Stimulated activated CD4-positive, alpha-beta T cell treated with anti-CD3 and anti-CD28 coated beads, Interleukin-2, amount 100 ng/mL, for 48 hours (primary cell): ENCODE measurements at regions not wholly inside any gene's neighbourhood (a gene's known extent, or its start where the extent isn't known, plus 50 kb on each side); places are given as distances from the start of the nearest gene placed in this dataset.

Source experiments
- DNase-seq, 2 donors: peaks; one replicate each; pipeline ENCODE4 v3.0.0-alpha.2; 2020

DNA sequence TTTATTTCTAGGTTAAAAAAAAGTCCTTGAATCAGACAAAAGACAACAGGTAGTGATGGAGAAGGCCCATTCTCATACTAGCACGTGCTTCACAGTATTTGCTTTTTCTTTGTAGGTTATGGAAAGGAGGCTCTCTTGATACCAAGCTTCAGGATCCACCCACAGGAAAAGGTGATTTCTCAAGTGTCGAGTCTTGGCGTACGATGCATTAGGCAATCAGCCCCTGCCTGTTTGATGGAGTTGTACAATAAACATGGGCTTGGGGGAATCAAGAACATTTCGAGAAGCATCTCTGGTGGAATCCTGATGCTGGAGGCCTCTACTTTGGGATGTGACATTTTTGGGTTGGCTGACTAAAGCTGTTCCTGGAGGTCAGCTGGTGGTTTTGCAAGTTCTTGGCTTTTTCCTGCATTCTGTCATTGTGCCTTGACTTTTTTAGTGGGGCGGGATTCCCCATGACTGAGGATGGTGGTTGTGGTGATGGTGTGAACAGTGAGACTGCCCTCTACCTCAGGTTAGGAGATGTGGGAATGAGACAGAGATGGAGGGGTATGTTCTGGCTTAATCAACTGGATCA lies 231.5 kb upstream of the SPRED2 start:
- DNase-seq, result no peak

DNA sequence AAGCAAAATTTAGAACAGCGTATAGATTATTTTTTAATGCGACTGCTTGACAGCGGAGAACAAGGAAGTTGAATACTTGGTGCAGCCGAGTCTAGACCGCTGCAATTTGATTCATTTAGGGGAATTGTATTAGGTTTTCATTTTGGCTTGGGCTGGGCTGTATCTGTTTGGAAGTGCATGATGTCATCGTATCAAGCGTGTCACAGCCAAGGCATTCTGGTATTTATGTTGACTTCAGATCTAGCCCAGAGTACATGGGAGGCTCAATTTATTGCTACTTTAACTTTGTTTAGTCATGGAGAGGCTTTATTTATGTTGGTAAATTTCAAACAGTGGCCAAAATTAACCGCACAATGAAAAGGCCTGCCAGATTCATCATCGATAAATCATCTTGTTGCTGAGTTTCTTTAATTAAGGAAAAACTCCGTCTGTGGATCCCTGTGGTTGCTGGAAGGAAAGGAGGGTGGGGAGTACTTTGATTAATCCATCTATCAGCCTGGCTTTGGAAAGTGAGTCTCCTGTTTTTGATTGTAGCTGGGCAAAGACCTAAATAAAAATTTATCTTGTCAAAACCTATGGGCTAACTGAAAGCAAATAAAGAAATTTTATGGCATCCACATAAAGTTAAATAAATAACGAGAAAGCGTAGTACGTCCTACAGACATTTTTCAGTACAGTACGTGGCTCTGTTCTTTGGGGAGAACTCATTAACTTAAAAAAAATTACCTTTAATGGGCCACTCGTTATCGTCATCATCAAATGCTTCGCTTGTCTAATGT lies 230.4 kb upstream of the SPRED2 start:
- no peak for DNase-seq

DNA sequence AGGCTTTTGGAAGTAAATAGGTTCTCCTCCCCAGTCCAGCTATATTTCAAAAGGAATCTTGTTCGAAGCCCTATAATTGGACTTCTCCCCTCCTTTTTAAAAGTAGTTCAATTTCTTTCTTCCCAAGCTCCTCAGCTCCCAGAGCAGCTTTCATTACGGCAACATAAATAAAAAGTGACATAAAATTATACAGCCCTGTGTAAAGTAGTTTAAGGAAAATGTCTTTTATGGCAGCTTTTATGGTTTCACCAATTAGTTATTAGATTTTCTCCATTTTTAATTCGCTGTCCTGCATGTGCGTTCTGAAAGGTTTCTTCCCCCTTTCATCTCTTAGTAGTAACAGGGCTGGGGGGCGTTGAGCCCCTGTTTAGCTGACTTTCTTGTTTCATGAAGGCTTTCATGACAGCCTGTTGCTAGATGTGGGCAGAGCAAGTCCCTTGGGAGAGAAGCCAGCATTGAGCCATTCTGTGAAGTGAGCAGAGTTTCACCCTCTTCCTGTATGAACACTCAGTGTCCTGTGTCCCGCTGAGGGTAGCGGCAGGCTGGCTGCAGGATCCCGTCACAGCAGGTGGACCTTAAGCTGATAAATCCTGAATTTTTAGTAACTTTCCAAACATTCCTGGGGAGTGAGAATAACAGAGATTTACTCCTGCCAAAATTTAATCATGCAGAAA lies 229.7 kb upstream of the SPRED2 start:
- DNase-seq, result no peak

DNA sequence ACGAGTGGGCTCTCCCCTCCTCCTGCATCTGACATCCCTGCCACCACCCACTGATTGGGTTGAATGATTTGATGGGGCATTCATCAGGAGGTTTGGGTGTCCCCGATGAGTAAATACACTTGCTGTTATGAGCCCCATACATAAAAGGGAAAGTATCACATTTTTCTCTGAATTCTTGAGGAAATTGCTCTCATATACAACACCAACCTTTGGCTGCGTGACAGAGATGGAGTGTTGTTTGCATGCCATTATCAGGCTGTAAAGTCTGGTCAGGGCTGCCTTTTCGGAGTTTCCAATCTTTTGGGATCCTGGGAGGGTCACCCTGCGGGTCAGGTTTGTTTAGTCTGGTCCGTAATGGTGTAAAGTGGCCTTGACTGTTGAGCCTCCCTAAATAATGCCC lies 227.9 kb upstream of the SPRED2 start:
- DNase-seq, result no peak

DNA sequence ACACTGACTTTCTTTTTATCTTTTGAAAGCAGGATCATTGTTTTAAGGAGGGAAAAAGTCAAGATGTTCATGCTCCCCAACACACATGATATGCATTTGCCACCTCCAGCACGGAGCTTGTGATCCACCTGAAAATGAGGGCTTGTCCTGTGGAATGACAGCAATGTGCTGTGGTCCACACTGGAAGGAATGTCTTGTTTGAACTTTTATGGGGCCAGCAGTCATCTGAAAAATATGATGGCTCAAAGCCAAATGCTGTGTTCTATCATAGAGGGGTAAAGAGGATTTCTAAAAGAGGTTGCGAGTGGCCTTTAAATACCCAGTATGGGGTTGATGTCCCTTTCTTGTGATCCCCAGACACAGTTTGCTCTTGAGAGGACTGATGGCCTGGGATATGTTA lies 226.5 kb upstream of the SPRED2 start:
- no peak for DNase-seq

DNA sequence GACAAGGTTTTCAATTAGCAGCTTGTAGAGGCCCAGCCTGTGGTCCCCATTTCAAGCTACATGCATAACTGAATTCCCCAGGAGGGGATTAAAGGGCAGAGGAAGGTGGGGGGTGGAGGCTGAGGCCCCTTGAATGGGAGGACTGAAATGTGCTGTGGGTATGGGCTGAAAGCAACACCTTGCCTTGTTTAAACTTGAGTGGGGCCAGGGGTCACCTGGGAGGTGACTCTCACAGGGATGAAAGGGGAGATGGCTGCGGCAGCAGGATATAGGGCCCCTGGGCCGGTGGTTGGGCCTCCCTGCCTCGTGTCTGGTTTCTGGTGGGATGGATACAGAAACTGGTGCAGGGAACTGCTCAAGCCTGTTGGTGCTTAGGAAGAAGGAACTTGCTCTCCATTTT lies 225.9 kb upstream of the SPRED2 start:
- DNase-seq, result no peak

DNA sequence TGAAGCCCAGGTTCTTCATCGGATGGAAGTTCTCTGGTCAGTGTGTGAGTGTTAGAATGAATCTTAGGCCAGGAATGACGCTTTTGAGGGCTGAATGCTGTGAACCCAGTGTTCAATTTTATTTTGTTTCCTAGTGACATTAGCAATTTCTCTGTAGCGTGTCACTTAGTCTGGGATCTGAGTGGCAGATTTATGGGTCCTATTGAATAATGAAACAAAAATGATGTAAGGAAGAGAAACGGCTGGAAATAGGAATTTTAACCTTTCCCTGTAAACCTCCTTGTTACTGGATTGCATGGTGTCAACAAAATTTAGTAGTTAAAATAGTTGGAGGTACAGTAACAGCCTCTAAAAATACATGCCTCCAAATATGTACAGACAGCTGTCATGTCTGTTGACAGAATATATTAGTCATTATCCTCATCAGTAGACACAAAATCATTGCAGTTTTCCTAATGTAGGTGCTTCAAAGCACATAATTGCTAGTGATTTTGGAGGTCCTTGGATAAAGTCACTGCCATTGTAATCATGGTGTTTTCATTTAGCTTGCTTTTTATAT lies 223.8 kb upstream of the SPRED2 start:
- no peak for DNase-seq

DNA sequence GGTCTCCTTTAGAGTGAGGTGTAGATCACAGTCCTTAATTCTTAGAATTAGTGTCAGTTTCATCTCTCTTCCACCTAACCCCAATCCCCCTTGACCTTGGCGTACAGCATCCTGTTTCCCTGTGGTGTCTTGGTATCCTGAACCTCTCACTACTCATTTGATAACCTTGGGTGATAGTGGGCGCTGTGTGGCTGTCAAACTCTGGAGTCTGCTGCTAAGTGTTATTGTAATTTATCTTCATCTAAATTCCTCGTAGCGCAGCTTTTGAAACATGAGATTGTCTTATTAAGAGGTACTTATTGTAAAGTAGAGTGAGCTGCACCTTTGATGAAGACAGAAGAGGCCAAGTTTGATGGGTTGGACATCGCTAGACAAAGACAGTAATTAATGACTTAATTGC lies 222.6 kb upstream of the SPRED2 start:
- no peak for DNase-seq

DNA sequence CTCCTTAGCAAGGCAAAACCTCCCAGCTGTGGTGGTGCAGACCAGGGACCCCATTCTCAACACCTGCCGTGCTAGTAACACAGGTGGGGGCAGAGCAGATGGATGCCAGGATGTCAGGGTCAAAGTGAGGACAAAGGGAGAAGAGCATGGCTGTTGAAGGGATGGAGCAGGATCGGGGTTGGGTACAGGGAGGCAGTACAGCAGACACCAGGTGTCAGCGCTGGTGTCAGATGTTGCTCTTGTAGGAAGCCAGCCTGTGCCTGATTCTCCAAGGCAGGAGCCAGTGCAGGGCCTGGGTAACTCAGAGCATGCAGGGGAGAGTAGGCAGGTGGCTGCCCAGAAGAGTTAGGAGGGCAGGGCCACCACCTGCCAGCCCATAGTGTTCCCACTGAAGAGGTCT lies 222.1 kb upstream of the SPRED2 start:
- DNase-seq, result no peak

DNA sequence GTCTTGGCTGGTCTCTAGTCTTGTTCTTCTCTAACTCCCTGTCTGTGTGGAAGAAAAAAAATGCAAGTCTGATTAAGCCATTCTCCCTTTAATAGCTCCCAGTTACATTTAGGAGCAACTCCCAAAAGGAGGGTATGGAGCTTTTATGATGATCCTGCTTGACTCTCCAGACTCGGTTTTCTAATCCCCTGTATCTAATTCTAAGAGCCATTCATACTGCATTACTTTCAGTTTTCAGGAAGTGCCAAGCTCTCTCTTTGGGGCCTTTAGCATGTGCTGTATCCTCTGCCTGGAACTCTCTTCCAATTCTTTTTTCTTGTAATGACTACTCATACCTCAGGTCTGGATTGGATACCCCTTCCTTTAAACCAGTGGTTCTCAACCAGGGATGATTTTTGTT lies 219.7 kb upstream of the SPRED2 start:
- DNase-seq, result no peak

DNA sequence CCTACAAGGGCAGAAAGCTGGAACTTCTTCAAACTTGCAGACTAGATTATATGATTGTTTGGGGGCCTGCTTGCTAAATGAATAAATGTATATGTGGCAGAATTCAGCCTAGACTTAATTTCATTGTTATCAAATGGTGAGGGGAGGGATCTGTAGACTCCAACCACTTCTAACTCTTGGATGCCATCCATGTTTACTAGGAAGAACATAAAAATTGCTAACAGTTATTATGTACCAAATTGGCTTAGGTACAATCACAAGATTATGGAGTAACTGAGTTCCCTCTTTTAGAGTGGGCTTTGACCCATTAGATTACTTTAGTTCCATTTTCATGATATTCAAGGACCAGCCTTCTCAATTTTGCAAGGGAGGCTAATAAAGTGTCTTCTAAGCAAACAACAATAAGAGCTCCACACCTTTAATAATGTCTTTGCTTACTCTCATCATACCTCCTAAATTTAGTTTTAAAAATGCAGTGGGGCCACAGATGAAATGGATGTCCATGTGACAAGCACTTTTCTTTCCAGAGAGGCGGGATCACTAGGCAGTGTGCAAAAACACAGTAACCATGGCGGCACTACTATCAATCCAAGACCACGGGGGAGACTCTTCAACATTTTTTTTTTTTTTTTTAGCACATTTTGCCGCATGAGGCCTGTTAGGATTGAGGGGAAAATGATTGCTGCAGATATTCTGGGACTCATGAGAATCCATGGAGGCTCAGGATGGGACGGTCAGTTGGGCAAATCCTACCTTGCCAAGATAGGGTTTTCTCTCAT lies 217.6 kb upstream of the SPRED2 start:
- no peak for DNase-seq

DNA sequence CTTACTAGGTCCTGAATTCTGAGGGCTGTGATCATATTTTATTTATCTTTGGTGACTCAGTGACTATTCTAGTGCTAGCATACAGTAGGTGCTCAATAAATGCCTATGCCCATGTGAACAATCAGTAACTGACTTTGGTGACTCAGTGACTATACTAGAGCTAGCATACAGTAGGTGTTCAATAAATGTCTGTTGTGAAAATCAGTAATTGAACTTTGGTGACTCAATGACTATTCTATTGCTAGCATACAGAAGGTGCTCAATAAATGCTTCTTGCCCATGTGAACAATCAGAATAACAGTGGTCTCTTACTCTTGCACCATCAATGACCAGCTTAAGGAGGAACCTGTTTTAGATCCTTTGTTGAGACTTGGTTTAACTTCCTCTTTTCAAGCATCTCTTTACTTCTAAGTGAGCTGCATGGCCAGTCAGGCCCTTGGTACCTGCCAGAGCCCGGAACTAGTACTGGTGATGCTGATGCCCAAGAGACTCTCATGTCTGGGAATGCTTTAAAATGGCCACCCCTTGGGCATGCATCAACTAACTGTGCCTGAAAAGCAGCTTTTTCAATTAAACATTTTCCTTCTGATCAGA lies 214.9 kb upstream of the SPRED2 start:
- no peak for DNase-seq

DNA sequence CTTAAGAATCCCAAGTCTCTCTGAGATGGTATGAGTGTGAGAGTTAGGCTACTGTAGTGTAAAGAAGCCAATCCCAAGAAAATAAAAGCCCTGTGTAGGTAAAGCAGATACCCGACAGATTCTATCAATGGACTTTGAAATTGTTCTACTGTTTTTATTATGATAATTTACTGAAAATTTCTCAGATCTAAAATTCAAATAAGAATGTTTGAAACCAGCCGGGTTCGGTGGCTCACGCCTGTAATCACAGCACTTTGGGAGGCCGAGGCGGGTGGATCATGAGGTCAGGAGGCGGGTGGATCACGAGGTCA lies 208.3 kb upstream of the SPRED2 start:
- DNase-seq, result no peak

DNA sequence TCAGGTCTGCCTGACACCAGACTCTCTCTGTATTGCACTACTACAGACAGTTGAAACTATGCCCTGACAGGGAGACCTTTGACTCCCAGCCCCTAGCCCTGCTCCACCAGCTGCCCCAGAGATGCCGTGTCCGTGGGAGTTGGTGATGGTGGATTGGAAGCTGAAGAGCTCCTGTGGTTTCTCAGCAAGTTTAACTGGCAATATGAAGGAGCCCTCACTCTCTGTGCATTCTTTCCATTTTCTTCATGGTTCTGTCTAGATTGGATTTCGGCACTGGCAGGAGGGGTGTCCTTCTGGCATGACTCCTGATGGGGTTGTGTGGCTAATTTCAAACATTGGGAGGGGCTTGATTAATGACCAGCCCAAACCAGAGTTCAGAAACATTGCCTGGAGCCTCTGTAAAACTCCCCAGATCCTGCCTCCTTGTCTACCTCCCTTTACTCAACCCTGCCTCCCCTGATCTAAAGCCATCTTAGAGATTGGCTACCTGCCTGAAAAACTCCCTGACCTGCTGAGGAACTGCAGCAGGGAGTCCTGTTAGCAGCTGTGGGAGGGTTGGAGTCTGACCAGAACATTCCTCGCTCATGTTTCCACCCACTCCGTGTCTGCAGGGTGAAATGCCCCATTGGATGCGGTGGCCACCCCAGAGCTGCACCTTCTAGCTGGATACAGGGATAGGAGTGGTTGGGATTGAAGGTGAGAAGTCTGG lies 206.9 kb upstream of the SPRED2 start:
- DNase-seq, result no peak

DNA sequence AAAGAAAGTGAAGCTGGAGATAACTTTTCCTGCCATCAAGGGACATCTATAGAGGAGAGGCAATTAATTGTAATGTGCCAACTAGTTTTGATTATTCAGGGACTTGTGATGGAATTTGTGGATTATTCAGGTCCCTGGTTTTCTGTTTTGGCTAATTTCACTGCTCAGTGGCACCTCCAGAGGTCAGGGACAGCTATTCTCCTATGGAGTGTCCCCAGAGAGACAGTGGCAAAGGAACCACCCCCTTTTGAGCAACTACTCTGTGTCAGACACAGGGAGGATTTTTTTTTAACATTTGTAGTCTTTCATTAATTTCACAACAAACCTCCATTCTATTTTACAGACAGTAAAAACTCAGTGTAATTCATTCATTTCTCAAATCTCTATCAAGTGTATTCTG lies 206.0 kb upstream of the SPRED2 start:
- no peak for DNase-seq

DNA sequence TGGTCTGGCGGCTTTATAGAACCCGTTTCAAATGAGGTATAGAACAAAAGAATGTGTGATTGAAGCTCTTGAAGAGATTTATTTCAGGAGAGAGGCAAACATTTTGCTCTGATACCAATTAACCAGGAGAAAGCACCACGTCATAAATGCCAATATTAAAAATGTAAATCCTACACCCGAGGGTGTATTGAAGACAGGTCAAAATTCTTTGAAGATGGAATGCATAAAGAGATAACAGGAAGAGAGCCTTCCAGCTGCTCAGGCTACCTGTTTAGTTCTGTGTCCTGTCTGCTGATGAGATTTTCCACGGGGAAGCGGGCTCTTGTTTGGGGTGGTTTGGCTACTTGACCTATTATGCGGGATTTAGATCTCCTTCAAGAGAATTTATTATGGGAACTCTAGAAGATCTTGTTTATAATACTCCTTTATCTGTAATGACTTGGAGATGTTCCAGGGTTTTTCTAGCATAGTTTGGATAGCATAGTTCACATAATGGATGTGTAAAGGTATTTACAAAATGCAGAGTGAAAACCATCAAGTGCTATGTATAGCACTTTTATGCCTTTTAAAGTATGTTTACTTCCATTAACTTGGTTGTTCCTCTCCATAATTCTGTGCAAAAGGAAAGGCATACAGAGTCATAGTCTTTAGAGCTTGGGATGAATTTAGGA lies 204.5 kb upstream of the SPRED2 start:
- DNase-seq, result no peak

DNA sequence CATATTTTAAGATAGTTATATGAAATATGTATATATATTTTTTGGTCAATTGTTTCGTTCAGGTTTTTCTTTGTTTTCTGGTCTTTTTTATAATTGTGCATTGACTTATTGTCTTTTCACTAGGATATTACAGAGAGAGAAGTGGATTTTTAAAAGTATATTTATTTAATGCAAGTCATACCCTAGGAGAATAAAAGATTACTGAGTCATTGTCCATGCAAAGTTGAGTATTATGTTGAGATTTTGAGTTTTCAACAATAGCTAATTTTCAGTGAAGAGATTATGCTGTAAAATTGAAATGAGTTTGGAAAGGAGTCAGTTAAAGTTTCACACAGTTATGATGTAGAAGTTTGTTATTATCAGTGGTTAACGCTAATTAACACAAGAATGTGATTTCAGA lies 203.6 kb upstream of the SPRED2 start:
- no peak for DNase-seq

DNA sequence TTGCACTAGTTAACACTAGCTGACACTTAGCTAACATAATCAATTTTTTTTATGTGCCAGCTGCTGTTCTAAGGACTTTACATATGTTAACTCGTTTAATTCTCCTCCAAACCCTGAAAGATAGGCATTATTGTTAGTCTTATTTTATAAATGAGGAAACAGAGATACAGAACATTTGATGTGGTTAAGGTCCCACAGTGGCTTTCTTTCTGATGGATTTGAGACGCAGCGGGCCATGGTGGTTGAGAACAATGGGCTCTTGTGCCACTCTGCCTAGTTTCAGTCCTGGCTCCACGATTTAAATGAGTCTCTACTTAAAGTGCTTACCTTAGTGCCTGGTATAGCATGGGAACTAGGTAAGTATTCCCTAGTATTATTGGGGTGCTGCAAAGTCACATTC lies 201.9 kb upstream of the SPRED2 start:
- no peak for DNase-seq

DNA sequence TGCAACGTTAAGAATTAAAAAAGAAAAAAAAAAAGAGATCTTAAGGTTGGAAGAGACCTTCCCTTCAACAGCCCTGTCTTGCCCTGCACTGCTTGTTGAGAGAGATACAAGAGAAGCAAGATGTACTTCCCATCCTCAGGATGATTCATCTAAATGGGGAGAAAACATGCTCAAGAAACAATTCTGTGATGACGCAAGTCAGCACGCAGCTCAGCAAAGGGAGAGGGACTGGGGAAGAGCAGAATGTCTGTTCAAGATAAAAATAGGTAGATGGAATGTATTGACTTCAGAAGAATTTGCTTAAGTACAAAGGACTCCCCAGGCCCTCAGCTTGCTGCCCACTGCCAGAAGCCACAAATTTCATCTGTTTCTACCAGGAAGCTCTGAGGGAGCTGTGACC lies 198.2 kb upstream of the SPRED2 start:
- no peak for DNase-seq

DNA sequence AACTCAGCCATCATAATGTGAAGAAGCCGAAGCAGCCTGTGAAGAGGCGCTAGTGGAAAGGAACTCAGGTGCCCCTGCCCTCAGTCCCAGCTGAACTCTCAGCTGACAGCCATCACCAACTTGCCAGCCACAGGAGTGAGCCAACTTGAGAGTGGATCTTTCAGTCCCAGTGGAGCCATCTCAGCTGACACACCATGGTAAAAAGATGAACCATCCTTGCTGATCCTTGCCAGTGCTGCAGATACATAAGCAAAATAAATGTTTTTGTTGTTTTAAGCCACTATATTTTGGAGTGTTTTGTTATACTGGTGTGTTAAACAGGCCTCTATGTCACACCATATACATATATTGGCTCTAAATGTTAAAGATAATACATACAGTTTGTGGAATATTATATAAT lies 195.8 kb upstream of the SPRED2 start:
- DNase-seq, result no peak

DNA sequence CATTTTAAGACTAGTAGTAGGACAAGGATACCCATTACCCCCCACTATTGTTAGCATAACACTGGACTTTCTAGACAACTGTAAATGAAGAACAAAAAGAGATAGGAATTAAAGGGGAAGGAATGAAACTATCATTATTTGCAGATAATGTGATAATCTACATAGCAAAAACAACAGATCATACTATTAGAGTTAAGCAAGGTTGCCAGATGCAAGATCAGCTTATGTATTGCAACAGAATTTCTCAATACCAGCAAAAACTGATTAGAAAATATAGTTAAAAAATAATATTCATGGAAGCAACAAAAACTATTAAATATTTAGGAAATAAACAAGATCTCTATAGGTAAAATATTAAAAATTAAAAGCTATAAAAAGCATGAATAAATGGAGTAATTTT lies 194.4 kb upstream of the SPRED2 start:
- no peak for DNase-seq

DNA sequence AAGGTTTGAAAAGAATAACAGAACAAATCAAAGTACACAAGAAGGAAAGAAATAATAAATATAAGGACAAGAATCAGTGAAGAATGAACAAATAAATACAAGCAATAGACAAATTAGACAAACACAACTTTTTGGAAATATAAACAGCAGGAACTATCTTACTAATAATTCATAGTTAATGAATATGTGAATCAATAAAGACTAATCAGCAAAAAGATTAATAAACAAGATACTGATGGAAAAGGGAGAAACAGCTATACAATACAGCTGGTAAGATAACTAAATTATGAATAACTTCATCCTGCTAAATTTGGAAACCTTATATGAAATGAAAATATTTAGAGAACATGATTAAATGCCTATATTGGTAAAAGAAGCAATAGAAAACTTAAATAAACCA lies 193.6 kb upstream of the SPRED2 start:
- no peak for DNase-seq
